Stimulated activated CD4-positive, alpha-beta T cell treated with anti-CD3 and anti-CD28 coated beads, TNF-alpha, amount 100 ng/mL, for 1 hour (primary cell): ENCODE measurements at regions not wholly inside any gene's neighbourhood (a gene's known extent, or its start where the extent isn't known, plus 50 kb on each side); places are given as distances from the start of the nearest gene placed in this dataset.
A peak's percentile ranks its signal among the peaks of the same experiment; 100 is the strongest.

Experiments used
- DNase-seq, 3 donors: peaks; one replicate each; pipeline ENCODE4 v3.0.0-alpha.2; 2020; ENCODE audit warnings: low read depth in 3 of 3, low spot score in 1 of 3

- no peak for DNase-seq
Measured at GRCh38 chr12:92370828-92371227, 225.2 kb upstream of the BTG1 start.

- DNase-seq: no peak
Measured at GRCh38 chr12:92369636-92370035, 224.0 kb upstream of the BTG1 start.

- DNase-seq: no peak
Measured at GRCh38 chr12:92369056-92369455, 223.4 kb upstream of the BTG1 start.

- DNase-seq: no peak
Measured at GRCh38 chr12:92365836-92366235, 220.2 kb upstream of the BTG1 start.

- DNase-seq: no peak
Measured at GRCh38 chr12:92365333-92365732, 219.7 kb upstream of the BTG1 start.

GRCh38 chr12:92363295-92364146, 217.9 kb upstream of the BTG1 start:
- peak in 1 of 3 donors; percentile 13 for DNase-seq

GRCh38 chr12:92362785-92363184, 217.1 kb upstream of the BTG1 start:
- no peak for DNase-seq

GRCh38 chr12:92362126-92362525, 216.5 kb upstream of the BTG1 start:
- no peak for DNase-seq

GRCh38 chr12:92360543-92360942, 214.9 kb upstream of the BTG1 start:
- DNase-seq: no peak

GRCh38 chr12:92359581-92360209, 214.0 kb upstream of the BTG1 start:
- DNase-seq: no peak

- no peak for DNase-seq
Measured at GRCh38 chr12:92357584-92358261, 212.1 kb upstream of the BTG1 start.

- no peak for DNase-seq
Measured at GRCh38 chr12:92356425-92356824, 210.8 kb upstream of the BTG1 start.

GRCh38 chr12:92349635-92350034, 204.0 kb upstream of the BTG1 start:
- DNase-seq: no peak

GRCh38 chr12:92342574-92342973, 196.9 kb upstream of the BTG1 start:
- no peak for DNase-seq

GRCh38 chr12:92341065-92341668, 195.5 kb upstream of the BTG1 start:
- DNase-seq: no peak

- DNase-seq: no peak
Measured at GRCh38 chr12:92340441-92341064, 194.9 kb upstream of the BTG1 start.

- DNase-seq: no peak
Measured at GRCh38 chr12:92340003-92340402, 194.4 kb upstream of the BTG1 start.

GRCh38 chr12:92339198-92339821, 193.7 kb upstream of the BTG1 start:
- DNase-seq: no peak

GRCh38 chr12:92338671-92339070, 193.0 kb upstream of the BTG1 start:
- no peak for DNase-seq

- DNase-seq: no peak
Measured at GRCh38 chr12:92338102-92338501, 192.5 kb upstream of the BTG1 start.

- no peak for DNase-seq
Measured at GRCh38 chr12:92337128-92337527, 191.5 kb upstream of the BTG1 start.
